Heart right ventricle (tissue), 16 donors: ENCODE measurements at regions not wholly inside any gene's neighbourhood (a gene's known extent, or its start where the extent isn't known, plus 50 kb on each side); places are given as distances from the start of the nearest gene placed in this dataset.

Source experiments
- ATAC-seq, 8 donors: fragments of 200-7000 bp; cut with Tn5 transposase; one replicate each; pipeline ENCODE4 v1.9.1; 2020; ENCODE audit warnings: mild to moderate bottlenecking in 8 of 8, moderate library complexity in 8 of 8, moderate number of reproducible peaks in 1 of 8
- DNase-seq, 2 donors: peaks; one replicate each; pipeline ENCODE4 v3.0.0-alpha.2; 2020
- H3K27ac ChIP-seq, 10 donors: fragments of 200-600 bp; sonication (generic) in 2 of 10; one replicate each; pipeline versions ENCODE4 v1.5.0 to v1.8.0; 2020 to 2022; ENCODE audit warnings: mild to moderate bottlenecking in 3 of 10
- H3K27me3 ChIP-seq, 7 donors: fragments of 200-600 bp; one replicate each; pipeline ENCODE4 v1.8.0; 2021 to 2022; ENCODE audit warnings: mild to moderate bottlenecking in 2 of 7
- H3K36me3 ChIP-seq, 9 donors: fragments of 200-600 bp; sonication (generic) in 1 of 9; one replicate each; pipeline versions ENCODE4 v1.5.0 to v1.8.0; 2020 to 2022; ENCODE audit warnings: mild to moderate bottlenecking in 2 of 9
- H3K4me1 ChIP-seq, 9 donors: fragments of 200-600 bp; sonication (generic) in 1 of 9; one replicate each; pipeline versions ENCODE4 v1.5.0 to v1.8.0; 2020 to 2022; ENCODE audit warnings: mild to moderate bottlenecking in 4 of 9
- H3K4me3 ChIP-seq, 10 donors: fragments of 200-600 bp; sonication (generic) in 2 of 10; one replicate each; pipeline versions ENCODE4 v1.5.0 to v1.8.0; 2020 to 2022; ENCODE audit warnings: mild to moderate bottlenecking in 7 of 10, moderate library complexity in 2 of 10
- H3K9me3 ChIP-seq, 11 donors: fragments of 200-600 bp in 10 of 11; sonication (generic) in 2 of 11; one replicate each; pipeline versions ENCODE4 v1.5.0 to v1.8.0; 2013 to 2022; ENCODE audit warnings: mild to moderate bottlenecking in 2 of 11, control low read depth in 1 of 11, moderate library complexity in 1 of 11
- WGBS, 2 donors: extraction: QIAGEN DNeasy Blood & Tissue Kit; methylation state at CpG; one replicate each; pipeline ENCODE4 v1.1.7; 2013; ENCODE audit warnings: inconsistent platforms in 1 of 2; 5-methylcytosine and 5-hydroxymethylcytosine counted together
- intact Hi-C, 10 donors: fragments of 100-400 bp; cut with DNase I; formaldehyde crosslinking; loops; one replicate each; pipeline versions ENCODE4 v1.11.1 to v1.14.2; 2022
- TF ChIP-seq, protein P1 (sequence below), 9 donors: fragments of 200-600 bp; sonication (generic) in 2 of 9; IDR thresholded peaks; one replicate each; pipeline versions ENCODE4 v1.5.0 to v1.8.0; 2021 to 2022; ENCODE audit warnings: antibody characterized with exemption in 9 of 9, mild to moderate bottlenecking in 5 of 9, moderate library complexity in 1 of 9
- donor health status: Arrhythmogenic right ventricular cardiomyopathy.
- donor health status: ischemic (EF 13 %, LVEDD 7.1; RV severe dilation, severe dysfunction).
- donor health status: healthy with polysubstance abuse.
- donor health status: DM: no; HTN: yes; CAD: no.
- donor health status: DM: no; HTN: no; CAD: no.
- donor health status: ischemic (EF 25% LVEDD 6.9; RV normal size, moderate dysfunction).
- donor health status: ischemic (EF 25% LVEDD 5.7; RV mildly dilated, moderate dysfunction).
- donor health status: healthy.
- donor health status: DM: yes; HTN: yes; CAD: no.
- donor health status: Ischemic cardiomyopathy.
- donor health status: ischemic (EF 35%, LVEDD 5.7; RV mildly dilated, moderate dysfunction).
- donor health status: nonischemic (EF 11% LVEDD 7.7; RV severe dilation, severe dysfunction).
- donor health status: DM: yes; HTN: yes; CAD: no.
- donor health status: PGD.
- donor health status: ischemic (EF 29% LVEDD 5.4; RV normal size, mild dysfunction).
- donor health status: nonischemic (EF 23%, LVEDD 6.1; RV moderate dilation, normal function).

DNA sequence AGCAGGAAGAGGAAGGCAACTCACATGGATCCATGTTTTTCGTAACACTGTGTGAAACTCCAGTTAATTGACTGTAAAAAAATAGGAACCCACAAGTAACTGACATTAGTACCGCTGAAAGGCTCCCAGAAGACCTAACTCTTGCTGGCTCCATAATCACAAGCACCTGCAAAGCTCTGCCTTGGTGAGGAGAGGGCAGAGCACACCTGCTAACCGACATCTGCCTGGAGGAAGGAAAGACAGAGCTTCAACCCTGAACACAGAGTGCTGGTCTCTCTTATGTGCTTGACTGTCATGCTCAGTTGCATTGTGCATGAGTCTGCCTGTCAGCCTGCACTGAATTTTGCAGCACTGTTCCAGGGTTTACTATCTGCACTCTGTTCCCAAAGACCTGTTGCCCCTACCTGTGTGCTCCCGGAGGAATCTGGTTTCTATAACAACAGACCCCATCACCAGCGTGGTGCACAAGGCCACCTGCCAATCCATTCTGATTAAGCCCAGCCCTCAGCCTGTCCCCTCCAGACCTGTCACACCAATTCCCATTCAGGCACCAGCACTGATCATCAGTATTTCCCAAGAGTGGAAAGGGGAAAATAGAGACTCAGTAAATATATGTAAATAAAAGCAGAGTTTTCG, 63.1 kb upstream of the ANKRD1 start:
- Histone ChIP-seq H3K9me3 (no peaks in the 10 kb centered on the region), H3K27me3 (no peaks in the 10 kb centered on the region), H3K4me1 (peaks cover 0 to 43% (median 13%) of the 10 kb centered on the region in 9 donors), H3K4me3 (no peak overlapping the region), H3K36me3 (no peaks in the 10 kb centered on the region), H3K27ac (peak overlapping the region in 8 of 10 donors; percentile 11 to 84 (median 80))
- ATAC-seq (peak in 1 of 8 donors; percentile 14), DNase-seq (no peak)
- intact Hi-C loops = no loop called here
- 58 to 69% methylated on average over 6 of the region's 6 CpGs for WGBS, 2 donors
- TF ChIP-seq, protein P1, sequence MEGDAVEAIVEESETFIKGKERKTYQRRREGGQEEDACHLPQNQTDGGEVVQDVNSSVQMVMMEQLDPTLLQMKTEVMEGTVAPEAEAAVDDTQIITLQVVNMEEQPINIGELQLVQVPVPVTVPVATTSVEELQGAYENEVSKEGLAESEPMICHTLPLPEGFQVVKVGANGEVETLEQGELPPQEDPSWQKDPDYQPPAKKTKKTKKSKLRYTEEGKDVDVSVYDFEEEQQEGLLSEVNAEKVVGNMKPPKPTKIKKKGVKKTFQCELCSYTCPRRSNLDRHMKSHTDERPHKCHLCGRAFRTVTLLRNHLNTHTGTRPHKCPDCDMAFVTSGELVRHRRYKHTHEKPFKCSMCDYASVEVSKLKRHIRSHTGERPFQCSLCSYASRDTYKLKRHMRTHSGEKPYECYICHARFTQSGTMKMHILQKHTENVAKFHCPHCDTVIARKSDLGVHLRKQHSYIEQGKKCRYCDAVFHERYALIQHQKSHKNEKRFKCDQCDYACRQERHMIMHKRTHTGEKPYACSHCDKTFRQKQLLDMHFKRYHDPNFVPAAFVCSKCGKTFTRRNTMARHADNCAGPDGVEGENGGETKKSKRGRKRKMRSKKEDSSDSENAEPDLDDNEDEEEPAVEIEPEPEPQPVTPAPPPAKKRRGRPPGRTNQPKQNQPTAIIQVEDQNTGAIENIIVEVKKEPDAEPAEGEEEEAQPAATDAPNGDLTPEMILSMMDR (IDR thresholded peaks at IDR 0.05) = no peak

DNA sequence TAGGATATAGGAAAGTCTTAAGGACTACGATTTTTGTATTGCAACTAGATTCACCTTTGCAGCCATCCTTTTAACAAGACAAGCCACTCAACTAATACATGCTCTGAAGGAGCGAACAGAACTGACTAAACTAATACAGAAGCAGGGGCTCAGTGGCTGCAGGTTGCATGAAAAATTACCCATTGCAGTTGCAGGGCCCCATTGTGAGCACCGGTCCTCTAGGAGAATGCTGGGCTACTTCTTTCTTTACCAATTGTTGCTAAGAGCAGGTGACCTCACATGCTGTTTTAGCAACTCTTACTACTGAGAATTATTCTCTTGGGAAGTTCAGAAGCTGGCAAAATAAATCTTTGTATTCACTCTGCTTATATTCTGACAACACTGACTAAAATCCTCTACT, 64.0 kb upstream of the ANKRD1 start:
- ATAC-seq = peak in 1 of 8 donors; percentile 16
- no peaks in the 10 kb centered on the region for H3K9me3 ChIP-seq
- 60 to 70% methylated on average over 3 of the region's 3 CpGs for WGBS, 2 donors
- no peak overlapping the region for H3K4me3 ChIP-seq
- TF ChIP-seq, protein P1 (IDR thresholded peaks at IDR 0.05) = no peak
- intact Hi-C loops = loop anchor here in 2 of 10 donors (5.0 kb wide), 1 partner anchor 63 kb away; the partner anchor contains the start of gene ANKRD1 (in 2 of the 2)
- H3K27ac ChIP-seq = peak overlapping the region in 8 of 10 donors; percentile 44 to 84 (median 80)
- H3K27me3 ChIP-seq = no peaks in the 10 kb centered on the region
- DNase-seq = no peak
- H3K36me3 ChIP-seq = no peaks in the 10 kb centered on the region
- H3K4me1 ChIP-seq = peaks cover 0 to 52% (median 18%) of the 10 kb centered on the region in 9 donors

DNA sequence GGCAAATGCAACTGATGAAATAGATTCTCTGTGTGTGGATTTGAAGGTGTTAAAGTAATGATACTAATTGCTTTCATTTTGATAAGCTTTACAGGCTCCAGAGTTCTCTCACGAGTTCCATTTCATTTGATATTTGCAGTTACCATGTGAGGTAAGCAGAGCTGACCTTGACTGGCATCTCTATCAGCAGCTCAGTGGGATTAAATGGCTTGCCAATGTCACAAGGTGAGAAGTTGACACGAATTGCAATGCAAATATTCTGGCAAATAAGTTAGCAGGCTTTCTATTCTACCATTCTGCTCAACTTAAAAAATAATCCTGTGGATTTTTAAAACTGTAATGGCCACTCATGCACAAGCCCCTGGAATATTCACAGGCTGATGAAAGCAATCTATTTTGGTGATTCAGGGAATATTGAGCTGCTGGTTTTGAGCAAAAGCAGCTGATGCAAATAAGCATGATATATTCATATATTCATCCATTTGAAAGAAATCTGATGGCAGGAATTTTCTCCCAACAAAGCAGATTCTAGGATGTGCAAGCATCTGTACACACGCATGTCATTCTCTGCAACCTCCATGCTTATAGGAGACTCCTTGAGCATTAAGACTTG, 64.5 kb upstream of the ANKRD1 start:
- peaks cover 0 to 52% (median 18%) of the 10 kb centered on the region in 9 donors for H3K4me1 ChIP-seq
- DNase-seq = no peak
- no peaks in the 10 kb centered on the region for H3K36me3 ChIP-seq
- ATAC-seq = peak in 6 of 8 donors; percentile 64 to 78 (median 71)
- no peak overlapping the region for H3K4me3 ChIP-seq
- H3K9me3 ChIP-seq = no peaks in the 10 kb centered on the region
- H3K27me3 ChIP-seq = no peaks in the 10 kb centered on the region
- H3K27ac ChIP-seq = peak overlapping the region in 8 of 10 donors; percentile 44 to 84 (median 80)
- TF ChIP-seq, protein P1 (IDR thresholded peaks at IDR 0.05) = no peak
- 36 to 37% methylated on average over 3 of the region's 3 CpGs for WGBS, 2 donors
- intact Hi-C loops = loop anchor here in 2 of 10 donors (5.0 kb wide), 1 partner anchor 63 kb away; the partner anchor contains the start of gene ANKRD1 (in 2 of the 2)

DNA sequence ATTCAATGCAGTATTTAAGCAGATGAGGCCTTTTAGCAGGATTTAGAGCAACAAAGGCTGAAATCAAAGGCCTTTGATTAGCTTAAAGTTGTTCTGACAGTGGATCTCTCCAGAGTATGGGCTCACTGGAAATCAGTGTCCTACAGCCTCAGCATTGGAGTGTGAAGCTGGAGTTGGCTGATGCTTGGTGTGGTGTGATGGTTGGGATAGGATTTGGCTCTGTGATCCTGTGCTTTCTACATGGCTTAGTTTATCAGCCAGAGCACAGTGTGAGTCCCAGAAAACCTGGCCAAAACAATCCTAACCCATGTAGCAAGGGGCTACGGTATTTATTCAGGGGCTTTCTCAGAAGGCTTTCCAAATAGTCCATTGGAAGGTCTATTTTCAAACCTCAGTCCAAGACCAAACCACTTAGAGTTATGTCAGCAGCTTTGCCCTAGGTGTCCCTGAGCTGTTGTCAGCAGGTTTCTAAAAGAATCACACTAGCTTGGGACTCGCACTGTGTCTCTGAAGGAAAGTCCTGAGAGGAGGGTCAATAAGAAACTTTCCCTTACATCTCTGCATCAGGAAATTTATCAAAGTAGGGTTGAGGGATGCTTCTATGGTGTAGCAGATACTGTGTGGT, 65.4 kb upstream of the ANKRD1 start:
- H3K9me3 ChIP-seq = no peaks in the 10 kb centered on the region
- TF ChIP-seq, protein P1 (IDR thresholded peaks at IDR 0.05) = no peak
- intact Hi-C loops = loop anchor here in 2 of 10 donors (5.0 kb wide), 1 partner anchor 64 kb away; the partner anchor contains the start of gene ANKRD1 (in 2 of the 2)
- H3K4me1 ChIP-seq = peaks cover 0 to 52% (median 18%) of the 10 kb centered on the region in 9 donors
- ATAC-seq (peak; percentile 56 to 84 (median 70)), DNase-seq (peak in 1 of 2 donors; percentile 15)
- H3K27ac ChIP-seq = peak overlapping the region in 9 of 10 donors; percentile 0 to 84 (median 80)
- no peaks in the 10 kb centered on the region for H3K36me3 ChIP-seq
- no peaks in the 10 kb centered on the region for H3K27me3 ChIP-seq
- no peak overlapping the region for H3K4me3 ChIP-seq
- WGBS, 2 donors = 44 to 67% methylated on average over 2 of the region's 2 CpGs
